ENCODE measurements at regions not wholly inside any gene's neighbourhood (a gene's known extent, or its start where the extent isn't known, plus 50 kb on each side); places are given as distances from the start of the nearest gene placed in this dataset.

- H3K9ac ChIP-seq (ENCODE audit: control insufficient read depth, extremely low read depth, insufficient read depth, low read length): no peak overlapping the region
- dilution Hi-C loops (cut with MboI; ENCODE audit: extremely low pct_ligation_motif_present, low sequenced_read_pairs): no loop called here
- TF ChIP-seq CTCF (optimal IDR thresholded peaks at IDR 0.05 in 1 of 3, IDR thresholded peaks at IDR 0.05 in 1 of 3, conservative IDR thresholded peaks at IDR 0.05 in 1 of 3; ENCODE audit: extremely low read depth in 1 of 3, insufficient read depth in 2 of 3, low read length in 3 of 3): no peak
- no peak for TF ChIP-seq EZH2 (IDR thresholded peaks at IDR 0.05; ENCODE audit: low read length)
- no peak overlapping the region for H2AFZ ChIP-seq (ENCODE audit: control insufficient read depth, low read length)
- no peak for FAIRE-seq
- no peaks in the 10 kb centered on the region for H3K4me1 ChIP-seq (ENCODE audit: control insufficient read depth, extremely low read depth, insufficient read depth, low read length)
- no peaks in the 10 kb centered on the region for H4K20me1 ChIP-seq (ENCODE audit: control insufficient read depth, extremely low read depth, insufficient read depth, low read length)
- no peak overlapping the region for H3K4me2 ChIP-seq (ENCODE audit: control insufficient read depth, extremely low read depth, insufficient read depth, low read depth, low read length)
- H3K79me2 ChIP-seq (ENCODE audit: control insufficient read depth, insufficient read depth, low read length): no peaks in the 10 kb centered on the region
- H3K9me1 ChIP-seq (ENCODE audit: control insufficient read depth, extremely low read depth, insufficient read depth, low read length): no peaks in the 10 kb centered on the region
- no peaks in the 10 kb centered on the region for H3K27me3 ChIP-seq (ENCODE audit: control insufficient read depth, extremely low read depth, insufficient read depth, low read length)
- peaks cover 4% of the 10 kb centered on the region for H3K9me3 ChIP-seq (ENCODE audit: control insufficient read depth, low read depth, low read length)
- H3K36me3 ChIP-seq (ENCODE audit: control insufficient read depth in 2 of 2, extremely low read depth in 1 of 2, insufficient read depth in 2 of 2, low read length in 2 of 2): no peaks in the 10 kb centered on the region
- no peak overlapping the region for H3K4me3 ChIP-seq (ENCODE audit: control insufficient read depth in 2 of 3, extremely low read depth in 1 of 3, insufficient read depth in 2 of 3, low read depth in 1 of 3, low read length in 3 of 3)
- no peak overlapping the region for H3K27ac ChIP-seq (ENCODE audit: control insufficient read depth, insufficient read depth, low read length)
- no peak for DNase-seq (ENCODE audit: low read depth, low spot score)
Observed at GRCh38 chr10:37476285-37476684, 350.9 kb downstream of the ANKRD30A start.

GRCh38 chr10:37474645-37475044 lies 349.2 kb downstream of the ANKRD30A start:
- TF ChIP-seq CTCF (optimal IDR thresholded peaks at IDR 0.05 in 1 of 3, IDR thresholded peaks at IDR 0.05 in 1 of 3, conservative IDR thresholded peaks at IDR 0.05 in 1 of 3; ENCODE audit: extremely low read depth in 1 of 3, insufficient read depth in 2 of 3, low read length in 3 of 3) (no peak), EZH2 (IDR thresholded peaks at IDR 0.05; ENCODE audit: low read length) (no peak)
- FAIRE-seq: no peak

More at GRCh38 chr10:37474645-37475044, 349.2 kb downstream of the ANKRD30A start:
- Histone ChIP-seq H3K4me3 (ENCODE audit: control insufficient read depth in 2 of 3, extremely low read depth in 1 of 3, insufficient read depth in 2 of 3, low read depth in 1 of 3, low read length in 3 of 3) (no peak overlapping the region), H3K4me2 (ENCODE audit: control insufficient read depth, extremely low read depth, insufficient read depth, low read depth, low read length) (no peak overlapping the region), H3K4me1 (ENCODE audit: control insufficient read depth, extremely low read depth, insufficient read depth, low read length) (no peaks in the 10 kb centered on the region), H3K27me3 (ENCODE audit: control insufficient read depth, extremely low read depth, insufficient read depth, low read length) (no peaks in the 10 kb centered on the region), H3K27ac (ENCODE audit: control insufficient read depth, insufficient read depth, low read length) (no peak overlapping the region), H3K36me3 (ENCODE audit: control insufficient read depth in 2 of 2, extremely low read depth in 1 of 2, insufficient read depth in 2 of 2, low read length in 2 of 2) (no peaks in the 10 kb centered on the region), H3K79me2 (ENCODE audit: control insufficient read depth, insufficient read depth, low read length) (no peaks in the 10 kb centered on the region), H3K9me3 (ENCODE audit: control insufficient read depth, low read depth, low read length) (peaks cover 4% of the 10 kb centered on the region), H4K20me1 (ENCODE audit: control insufficient read depth, extremely low read depth, insufficient read depth, low read length) (no peaks in the 10 kb centered on the region), H3K9me1 (ENCODE audit: control insufficient read depth, extremely low read depth, insufficient read depth, low read length) (no peaks in the 10 kb centered on the region), H2AFZ (ENCODE audit: control insufficient read depth, low read length) (no peak overlapping the region), H3K9ac (ENCODE audit: control insufficient read depth, extremely low read depth, insufficient read depth, low read length) (no peak overlapping the region)
- dilution Hi-C loops (cut with MboI; ENCODE audit: extremely low pct_ligation_motif_present, low sequenced_read_pairs): no loop called here
- no peak for DNase-seq (ENCODE audit: low read depth, low spot score)
